ENCODE measurements at regions not wholly inside any gene's neighbourhood (a gene's known extent, or its start where the extent isn't known, plus 50 kb on each side); places are given as distances from the start of the nearest gene placed in this dataset.
"Not testable (repeated sequence)": the region's sequence is repeated elsewhere in the genome, so short reads cannot be mapped to it uniquely, and the experiment has no call there.

DNA sequence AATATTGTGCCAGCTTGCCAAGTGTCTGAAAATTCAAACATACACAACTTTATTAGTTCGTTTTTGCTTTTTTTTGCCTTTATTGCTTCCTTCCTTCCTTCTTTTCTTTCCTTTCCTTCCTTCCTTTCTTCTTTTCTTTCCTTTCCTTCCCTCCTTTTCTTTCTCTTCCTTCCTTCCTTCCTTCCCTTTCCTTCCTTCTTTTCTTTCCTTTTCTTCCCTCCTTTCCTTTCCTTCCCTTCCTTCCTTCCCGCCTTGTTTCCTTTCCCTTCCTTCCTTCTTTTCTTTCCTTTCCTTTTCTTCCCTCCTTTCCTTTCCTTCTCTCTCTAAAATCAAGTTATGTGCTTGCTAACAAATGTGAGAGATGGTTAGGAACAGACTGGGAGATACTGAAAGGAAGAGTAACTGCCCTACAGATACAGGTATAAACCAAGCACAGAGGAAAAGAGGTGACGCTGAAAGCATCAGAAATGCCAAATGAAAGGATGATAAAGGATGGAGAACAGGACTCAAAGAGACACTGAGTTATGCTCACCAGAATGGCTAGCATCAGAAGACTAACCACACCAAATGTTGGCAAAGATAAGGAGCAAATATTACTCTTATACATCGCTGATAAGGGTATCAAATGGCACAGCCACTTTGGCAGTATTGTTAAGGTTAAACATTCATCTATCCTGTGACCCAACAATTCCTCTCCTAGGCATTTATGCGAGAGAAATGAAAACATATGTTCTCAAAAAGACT is 151.6 kb downstream of the MREG start:
- no peak for DNase-seq

DNA sequence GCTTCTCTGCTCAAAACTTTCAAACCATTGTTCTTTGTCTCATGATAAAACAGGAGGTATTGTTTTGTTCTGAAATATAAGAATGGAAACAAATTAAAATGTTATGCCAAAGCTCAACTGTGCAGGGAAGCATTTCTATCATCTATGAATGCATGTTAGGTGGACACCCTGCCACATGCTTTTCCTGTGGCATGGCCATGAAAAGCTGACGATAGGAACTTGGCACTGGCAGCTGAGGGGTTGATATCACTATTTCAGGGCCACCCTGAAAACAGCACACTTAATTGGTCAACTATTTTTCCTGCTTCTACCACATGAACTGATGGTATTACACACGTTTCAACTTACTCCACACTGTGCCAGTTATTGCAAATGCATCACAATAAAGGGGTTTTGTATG is 157.3 kb downstream of the MREG start:
- DNase-seq = no peak

DNA sequence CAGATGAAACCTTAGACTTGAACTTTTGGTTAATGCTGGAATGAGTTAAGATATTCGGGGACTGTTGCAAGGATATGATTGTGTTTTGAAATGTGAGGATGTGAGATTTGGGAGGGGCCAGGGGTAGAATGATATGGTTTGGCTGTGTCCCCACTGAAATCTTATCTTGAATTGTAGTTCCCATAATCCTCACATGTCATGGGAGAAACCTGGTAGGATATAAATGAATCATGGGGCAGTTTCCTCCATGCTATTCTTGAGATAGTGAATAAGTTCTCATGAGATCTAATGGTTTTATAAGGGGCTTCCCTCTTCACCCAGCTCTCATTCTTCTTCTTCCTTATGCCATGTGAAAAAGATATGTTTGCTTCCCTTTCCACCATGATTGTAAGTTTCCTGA is 158.0 kb downstream of the MREG start:
- not testable (repeated sequence) for DNase-seq

DNA sequence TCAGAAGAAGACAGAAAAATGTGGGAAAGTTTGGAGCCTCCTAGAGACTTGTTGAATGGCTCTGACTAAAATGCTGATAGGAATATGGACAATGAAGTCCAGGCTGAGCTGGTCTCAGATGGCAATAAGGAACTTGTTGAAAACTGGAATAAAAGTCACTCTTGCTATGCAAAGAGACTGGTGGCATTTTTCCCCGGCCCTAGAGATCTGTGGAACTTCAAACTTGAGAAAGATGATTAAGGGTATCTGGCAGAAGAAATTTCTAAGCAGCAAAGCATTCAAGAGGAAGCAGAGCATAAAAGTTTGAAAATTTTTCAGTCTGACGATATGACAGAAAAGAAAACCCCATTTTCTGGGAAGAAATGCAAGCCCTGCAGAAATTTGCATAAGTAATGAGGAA is 159.3 kb downstream of the MREG start:
- DNase-seq = no peak

DNA sequence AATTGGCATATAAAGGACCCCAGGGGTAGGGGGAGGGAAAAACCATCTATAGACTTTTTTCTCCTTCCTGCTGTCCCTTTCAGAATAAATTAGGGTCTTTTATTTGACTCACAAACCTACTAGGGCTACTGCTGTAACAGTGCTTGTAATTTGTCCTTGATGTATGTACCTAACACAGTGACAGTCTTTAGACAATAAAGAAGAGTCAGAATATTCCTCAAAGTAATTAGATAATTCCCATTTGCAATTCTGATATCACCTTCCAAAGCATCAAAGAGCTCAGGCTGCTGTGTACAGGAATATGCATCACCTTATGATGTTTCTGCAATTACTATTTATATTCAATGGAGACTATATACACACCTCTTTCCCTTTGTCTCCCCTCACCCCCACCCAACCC is 161.7 kb downstream of the MREG start:
- no peak for DNase-seq

DNA sequence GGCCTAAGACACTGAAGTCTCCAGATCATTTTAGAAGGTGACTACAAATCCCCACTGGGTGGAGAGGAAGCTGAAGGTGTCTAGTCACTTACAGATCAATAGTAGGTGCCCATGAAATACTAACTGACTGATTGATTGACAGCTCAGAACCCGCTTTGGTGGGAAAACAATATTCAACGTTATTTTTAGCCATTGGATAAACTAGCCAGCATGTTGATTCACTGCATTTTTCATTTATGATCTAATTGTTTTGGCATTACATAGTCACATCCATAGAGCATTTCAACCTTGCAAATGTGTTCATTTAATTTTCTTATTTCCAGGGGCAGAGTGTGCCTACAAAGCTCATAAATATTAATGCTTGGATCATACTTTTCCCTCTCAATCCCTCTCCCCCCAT is 162.3 kb downstream of the MREG start:
- DNase-seq = no peak

DNA sequence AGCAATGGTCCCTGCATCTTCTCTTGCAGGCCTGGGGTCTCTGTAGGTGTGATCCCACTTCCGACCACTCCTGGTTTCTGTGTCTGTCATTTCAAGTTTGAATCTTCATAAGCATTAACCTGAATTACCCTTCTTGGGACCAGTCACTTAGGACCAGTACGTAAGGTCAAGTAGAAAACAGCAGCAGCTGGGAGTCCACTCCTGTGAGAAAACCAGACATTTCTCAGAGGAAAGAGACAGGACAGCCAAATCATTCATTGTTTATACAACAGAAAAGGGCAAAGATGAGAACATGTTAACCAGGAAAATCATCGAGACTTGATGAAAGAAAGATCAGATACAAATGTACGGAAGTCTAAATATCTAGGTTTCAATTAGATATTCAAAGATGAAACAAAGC is 163.0 kb downstream of the MREG start:
- no peak for DNase-seq

DNA sequence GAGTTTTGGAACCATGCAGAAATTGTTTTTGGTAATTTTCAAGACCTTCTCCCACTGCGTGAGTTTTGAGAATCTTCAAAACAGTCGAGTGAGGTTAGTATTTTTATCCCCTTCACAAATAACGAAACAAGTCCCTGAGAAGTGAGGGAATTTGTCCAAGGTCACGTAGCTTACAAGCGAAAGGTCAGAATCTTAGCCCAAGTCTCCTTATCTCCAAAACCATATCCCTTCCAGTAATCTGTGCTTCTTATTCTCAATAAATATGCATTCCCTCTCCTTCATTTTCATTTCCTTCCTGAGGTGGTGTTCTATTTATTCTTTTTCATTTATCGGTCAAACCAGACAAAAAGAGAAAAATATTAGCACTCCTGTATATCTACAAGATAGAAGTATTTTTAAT is 163.6 kb downstream of the MREG start:
- DNase-seq = no peak

DNA sequence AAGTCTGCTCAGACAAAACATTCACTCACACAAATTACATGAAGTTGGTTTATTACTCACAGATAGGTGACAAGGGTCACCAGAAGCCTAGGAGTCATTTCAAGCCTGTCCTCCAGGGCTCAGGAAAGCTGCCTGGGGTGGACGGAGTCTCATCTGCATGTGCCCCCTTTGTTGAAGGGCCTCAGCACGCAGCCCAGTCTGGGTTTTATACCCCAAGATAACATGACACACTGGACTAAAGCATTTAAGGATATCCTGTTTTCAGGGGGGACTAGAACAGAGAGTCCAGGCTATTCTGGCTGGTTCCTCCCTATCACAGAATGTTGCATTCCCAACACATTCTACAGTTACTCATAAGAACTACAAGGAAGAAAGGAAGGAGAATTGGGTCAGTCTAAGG is 164.7 kb downstream of the MREG start:
- DNase-seq = no peak

DNA sequence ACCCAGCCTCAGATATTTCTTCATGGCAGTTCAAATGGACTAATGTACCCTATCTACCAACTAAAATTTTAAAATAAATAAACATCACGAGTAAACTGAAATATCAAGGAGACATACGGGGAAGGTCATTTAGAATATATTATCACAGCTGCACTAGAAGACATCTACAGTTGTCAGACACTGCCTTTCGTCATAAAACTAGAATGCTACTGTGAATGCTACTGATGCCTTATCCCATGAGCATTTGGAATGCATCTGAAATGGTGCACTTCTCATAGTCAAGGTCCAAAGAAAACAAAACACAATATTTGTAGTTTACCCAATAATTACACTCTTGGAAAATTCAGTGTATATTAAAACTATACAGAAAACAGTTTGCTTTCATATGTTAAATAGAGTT is 165.2 kb downstream of the MREG start:
- no peak for DNase-seq

DNA sequence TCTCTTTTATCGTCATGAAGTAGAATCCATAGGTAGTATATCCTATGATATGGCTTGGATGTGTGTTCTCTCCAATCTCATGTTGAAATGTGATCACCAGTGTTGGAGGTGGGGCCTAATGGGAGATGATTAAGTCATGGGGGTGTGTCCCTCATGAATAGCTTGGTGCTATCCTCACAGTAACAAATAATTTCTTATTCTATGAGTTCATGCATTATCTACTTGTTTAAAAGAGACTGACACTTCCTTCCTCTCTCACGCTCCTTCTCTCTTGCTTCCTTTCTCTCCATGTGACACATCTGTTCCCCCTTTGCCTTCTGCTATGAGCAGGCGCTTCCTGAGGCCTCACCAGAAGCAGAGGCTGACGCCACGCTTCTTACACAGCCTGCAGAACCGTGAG is 165.6 kb downstream of the MREG start:
- no peak for DNase-seq

DNA sequence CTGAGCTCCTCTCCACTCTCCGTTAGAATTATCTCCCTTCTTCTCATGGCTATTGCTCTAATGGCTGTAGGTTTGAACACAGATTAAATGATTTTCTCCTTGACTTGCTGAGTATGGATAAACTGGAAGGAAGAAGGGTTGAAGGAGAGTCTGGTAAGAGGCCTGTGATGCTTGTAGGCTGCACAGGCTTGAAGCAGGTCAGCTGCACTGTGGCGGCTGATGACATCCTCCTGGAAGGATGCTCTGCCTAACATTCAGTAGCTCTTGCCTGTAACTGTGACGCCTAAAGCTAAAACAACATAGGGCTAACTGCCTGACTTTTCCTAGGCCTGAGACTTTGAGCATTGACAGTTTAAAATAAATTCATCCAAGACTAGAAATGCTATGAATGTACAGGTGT is 166.3 kb downstream of the MREG start:
- no peak for DNase-seq

DNA sequence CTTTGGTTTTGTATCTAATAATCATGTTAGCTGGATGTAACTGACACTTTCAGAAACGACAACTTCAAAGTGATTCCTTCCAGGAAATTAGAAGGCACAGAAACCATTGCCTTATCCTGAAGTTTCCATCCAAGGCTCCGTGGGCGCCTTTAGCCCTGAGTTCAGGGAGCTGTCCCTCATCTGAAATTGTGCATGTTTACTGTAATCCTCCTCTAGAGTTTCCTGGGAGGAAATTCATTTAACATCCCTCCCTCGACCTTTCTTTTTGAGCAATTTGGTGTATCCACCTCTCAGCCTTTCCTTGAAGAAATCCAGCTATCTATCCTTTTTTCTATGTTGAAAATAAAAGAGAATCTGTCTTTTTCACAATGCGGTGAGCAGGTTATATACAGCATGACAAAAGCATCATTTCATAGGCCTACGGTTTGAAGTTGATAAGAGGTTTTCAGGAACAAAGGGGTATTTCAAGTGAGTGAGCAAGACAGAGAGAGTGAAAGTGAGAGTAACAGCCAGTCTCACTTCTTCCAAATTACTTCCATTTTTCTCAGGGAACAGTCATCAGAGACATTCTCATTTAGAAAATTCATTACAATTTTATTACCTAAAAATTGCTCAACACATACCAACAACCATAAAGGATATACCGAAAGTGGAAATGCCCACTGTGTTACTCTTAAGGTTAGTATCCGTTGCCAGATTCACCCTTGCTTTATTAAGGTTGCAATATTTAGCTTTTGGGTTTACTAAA is 167.3 kb downstream of the MREG start:
- no peak for DNase-seq

DNA sequence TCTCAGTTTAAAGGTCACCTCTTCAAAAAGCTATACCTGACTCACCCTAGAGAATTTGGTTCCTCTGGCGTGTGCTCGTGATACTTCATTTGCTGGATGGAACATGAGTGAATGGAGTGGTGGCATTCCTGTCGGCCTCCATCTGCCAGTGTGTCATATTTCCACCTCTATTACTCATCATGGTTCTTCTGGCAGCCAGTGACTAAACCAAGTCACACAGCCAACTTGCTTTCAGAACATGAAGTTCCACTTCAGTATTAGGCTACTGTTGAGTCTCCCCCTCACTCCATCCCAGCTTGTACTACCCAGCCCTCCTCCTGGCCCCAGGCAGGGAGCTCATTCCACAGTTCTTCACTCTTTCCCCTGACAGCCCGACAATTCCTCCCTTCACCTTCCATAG is 169.8 kb downstream of the MREG start:
- DNase-seq = no peak

DNA sequence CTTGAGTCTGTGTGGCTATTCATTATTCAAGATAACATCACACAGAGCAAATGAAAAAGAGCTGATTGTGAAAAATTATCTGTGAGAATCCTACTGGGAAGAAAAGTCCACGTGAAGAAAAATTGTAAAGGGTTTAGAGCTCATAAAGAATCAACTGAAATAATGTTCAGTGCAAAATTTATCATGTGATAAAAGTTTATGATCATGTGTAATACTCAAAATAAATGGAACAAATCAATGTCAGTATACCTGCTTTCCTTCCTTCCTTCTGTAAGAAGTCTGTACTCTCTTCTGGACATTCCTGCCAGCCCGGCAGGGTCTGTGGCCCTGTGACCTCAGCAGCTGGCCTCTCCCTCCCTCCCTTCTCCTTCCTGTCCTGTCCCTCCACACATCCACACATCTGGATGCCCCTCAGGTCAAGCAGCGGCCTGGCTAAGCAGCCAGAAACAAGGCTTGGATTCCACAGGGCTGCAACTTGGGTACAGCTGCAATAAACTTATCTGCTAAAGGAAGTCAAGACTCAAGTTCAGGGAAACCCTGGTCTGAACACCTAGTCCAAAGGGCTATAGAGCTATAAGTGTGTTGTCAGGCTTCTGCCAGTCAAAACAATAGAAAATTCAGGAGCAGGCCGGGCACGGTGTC is 172.1 kb downstream of the MREG start:
- no peak for DNase-seq

DNA sequence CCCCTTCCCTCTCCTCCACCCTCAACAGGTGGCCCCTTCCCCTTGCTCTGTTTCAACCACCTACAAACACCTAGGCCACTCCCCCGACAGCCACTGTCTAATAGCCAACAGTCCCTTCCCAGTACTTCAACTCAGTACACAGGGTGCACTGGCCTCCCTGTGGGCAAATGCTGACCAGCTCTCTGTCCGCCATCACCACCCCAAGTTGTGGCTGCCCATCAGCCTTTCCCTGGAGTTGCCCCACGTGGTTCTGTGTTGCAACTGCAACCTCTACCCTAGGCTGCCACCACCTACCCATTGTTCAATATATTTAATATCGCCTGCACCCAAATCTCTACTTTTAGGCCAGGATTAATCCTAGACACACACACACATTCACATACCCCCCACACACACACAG is 173.5 kb downstream of the MREG start:
- DNase-seq = no peak

DNA sequence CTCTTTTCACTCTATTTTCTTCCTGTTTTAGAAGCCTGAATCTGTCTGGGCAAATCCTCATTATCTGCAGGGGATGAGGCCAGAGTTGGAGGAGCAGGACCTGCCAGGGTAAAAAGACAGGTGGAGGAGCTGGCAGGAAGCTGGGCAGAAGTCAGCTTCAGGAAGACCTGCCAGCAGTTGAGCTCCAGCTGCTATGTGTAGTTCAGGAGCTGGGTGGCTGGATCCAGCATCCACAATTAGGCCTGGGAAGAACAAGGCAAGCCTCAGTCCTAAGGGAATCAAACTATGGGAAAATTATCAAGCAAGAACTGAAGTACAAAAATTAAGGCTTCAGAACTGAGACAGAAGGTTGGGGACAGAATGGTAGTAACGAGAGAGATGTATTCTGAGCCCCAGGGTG is 174.0 kb downstream of the MREG start:
- no peak for DNase-seq

DNA sequence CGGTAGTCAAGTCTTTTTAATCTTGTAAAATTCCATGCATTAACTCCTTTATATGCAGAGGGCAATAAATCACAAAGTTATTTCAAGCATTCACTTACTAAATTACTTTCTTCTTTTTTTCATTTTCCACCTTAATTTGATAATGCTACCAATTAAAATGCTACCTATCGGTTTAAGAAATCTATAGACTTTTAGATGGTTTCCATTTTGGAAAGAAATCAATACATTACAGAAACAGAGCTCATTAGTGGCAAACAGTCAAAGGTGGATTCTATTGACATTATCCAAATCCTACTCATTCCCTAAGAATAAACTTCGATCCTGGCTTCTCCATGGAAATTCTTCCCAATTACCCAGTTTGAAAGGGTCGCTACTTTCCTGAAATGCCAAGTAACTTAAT is 176.5 kb downstream of the MREG start:
- no peak for DNase-seq

DNA sequence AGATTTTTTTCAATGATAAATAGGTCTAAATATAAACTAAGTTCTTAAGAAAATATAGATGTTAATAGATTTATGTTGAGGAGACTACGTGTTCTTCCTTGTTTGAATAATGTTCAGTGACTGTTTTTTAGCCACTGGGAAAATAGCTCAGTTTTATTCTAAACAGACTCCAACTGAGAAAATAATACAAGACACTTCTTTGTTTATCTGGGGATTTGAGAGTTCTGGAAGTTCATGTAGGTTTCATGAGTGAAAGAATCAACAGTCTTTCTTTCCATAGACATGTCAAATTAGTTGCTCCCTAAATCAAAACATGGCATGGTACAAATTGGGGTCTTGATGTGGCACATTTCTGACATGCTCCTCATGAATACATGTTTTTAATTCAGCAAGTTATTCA is 177.7 kb downstream of the MREG start:
- no peak for DNase-seq

DNA sequence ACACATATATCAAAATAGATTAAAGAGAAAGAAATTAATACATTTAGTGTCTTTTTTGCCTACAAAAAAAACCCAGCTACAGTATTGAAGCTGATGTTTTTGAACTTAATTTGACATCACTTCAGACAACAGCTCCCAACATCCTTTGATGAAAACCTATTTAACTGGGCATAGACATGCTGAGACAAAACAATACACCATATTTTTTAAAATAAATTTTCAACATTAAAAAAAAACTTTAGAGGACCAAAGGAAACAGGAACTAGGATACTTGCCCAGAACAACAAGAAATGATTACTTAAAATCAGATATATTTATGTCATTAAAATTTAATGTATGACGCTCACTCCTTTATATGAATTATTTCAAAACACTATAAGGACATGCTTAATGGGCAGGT is 178.1 kb downstream of the MREG start:
- DNase-seq = no peak

DNA sequence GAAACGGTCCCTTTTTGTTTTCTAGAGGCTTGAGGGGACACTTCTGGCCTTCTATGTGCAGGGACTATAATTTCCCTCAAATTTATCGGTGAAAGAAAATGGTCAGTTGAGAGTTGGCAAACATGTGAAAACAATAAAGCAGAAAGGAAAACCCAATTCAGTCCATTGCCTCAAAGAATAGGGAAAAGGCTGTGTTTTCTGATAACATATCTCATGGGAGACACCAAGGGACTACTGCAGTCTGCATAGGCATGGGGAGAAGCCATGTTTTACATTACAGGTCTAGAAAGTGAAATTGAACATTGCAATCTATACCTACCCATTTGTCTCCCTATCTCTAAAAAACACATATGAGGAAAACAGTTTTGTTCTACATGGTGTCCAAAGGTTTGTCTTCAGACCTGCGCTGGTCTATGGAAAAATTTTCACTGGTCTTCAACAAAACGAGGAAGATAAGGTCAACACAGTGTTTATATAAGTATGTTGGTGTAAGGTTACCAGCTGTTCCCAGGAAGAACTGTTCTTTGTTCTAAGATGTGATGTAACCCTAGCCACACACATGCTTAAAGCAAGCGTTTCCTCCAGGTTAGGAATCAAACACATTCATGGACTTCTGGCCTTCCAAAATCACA is 179.7 kb downstream of the MREG start:
- DNase-seq = no peak

DNA sequence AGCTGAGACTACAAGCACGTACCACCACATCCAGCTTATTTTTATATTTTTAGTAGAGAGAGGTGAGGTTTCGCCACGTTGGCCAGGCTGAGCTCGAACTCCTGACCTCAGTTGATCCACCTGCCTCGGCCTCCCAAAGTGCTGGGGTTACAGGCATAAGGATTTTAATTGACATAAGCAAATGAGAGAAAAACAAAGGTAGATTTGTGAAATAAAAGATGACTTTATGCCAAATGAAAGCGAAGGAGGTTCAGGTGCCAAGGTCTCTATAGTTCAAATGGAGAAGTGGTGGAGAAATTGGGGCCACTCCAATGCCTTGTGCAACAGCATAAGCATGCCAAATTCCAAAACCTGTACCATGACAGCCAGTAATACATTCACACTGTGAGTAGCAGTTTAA is 180.6 kb downstream of the MREG start:
- no peak for DNase-seq

DNA sequence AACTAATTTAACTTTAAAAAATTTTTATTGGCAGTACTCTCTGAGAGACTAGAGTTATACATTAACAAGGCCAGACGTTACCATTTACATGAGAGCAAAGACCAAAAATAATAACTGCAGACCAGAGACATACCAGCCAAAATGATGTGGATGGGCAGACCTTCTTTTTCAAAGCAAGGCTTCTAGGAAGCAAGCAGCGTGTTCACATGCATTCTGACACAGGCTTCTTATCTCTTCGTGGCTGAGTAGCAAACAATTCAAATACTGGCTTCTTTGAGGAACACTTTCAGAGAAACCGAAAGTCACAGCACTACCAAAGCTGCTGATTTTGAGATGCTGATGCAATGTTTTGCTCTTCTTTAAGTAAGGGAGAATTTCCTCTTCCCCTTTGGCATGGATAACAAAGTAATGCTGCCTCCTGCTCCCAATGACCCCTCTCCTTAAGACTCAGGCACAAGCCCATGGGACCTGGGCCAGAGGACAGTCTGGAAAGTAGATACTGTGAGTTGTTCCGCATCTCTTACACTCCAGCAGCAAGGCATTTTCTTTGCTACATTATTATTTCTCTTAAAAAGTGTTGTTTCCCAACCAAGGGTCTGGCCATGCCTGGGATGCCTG is 181.9 kb downstream of the MREG start:
- no peak for DNase-seq

All from stimulated activated CD8-positive, alpha-beta memory T cell treated with anti-CD3 and anti-CD28 coated beads, Interleukin-4, amount 100 ng/mL, for 48 hours (primary cell).